Natural killer cell (primary cell): ENCODE measurements at regions not wholly inside any gene's neighbourhood (a gene's known extent, or its start where the extent isn't known, plus 50 kb on each side); places are given as distances from the start of the nearest gene placed in this dataset.
"Not testable (repeated sequence)": the region's sequence is repeated elsewhere in the genome, so short reads cannot be mapped to it uniquely, and the experiment has no call there.

Experiments
- ATAC-seq, 3 donors: fragments of 150-1000 bp in 2 of 3; fragments of 200-7000 bp in 1 of 3; cut with Tn5 transposase; 1 replicate in 1 of 3; 2 replicates in 2 of 3; pipeline ENCODE4 v1.10.0; 2021; ENCODE audit warnings: mild to moderate bottlenecking in 2 of 3, moderate library complexity in 2 of 3
- DNase-seq, 2 donors: peaks; one replicate each; pipeline versions ENCODE4 v3.0.0 to v3.0.0-alpha.2; 2013 to 2021; ENCODE audit warnings: mixed read lengths in 1 of 2
- H3K27ac ChIP-seq: one replicate; pipeline ENCODE4 v1.5.1; 2013; ENCODE audit warnings: mild to moderate bottlenecking, low read length
- H3K27me3 ChIP-seq: one replicate; pipeline ENCODE4 v1.6.1; 2013; ENCODE audit warnings: low read length; ENCODE audit not compliant: control insufficient read depth, insufficient read depth
- H3K36me3 ChIP-seq: one replicate; pipeline ENCODE4 v1.6.1; 2013; ENCODE audit warnings: low read length; ENCODE audit not compliant: control insufficient read depth, insufficient read depth
- H3K4me1 ChIP-seq: one replicate; pipeline ENCODE4 v1.6.1; 2013; ENCODE audit warnings: low read length; ENCODE audit not compliant: control insufficient read depth, insufficient read depth
- H3K4me3 ChIP-seq: one replicate; pipeline ENCODE4 v1.5.1; 2013; ENCODE audit warnings: low read length
- H3K9me3 ChIP-seq: one replicate; pipeline ENCODE4 v1.6.1; 2013; ENCODE audit warnings: low read length; ENCODE audit not compliant: control insufficient read depth, insufficient read depth
- H3K27ac Mint-ChIP-seq, 2 donors: one replicate each; pipeline ENCODE4 v1.8.0; 2022; ENCODE audit warnings: mild to moderate bottlenecking in 2 of 2, mixed read lengths in 2 of 2, moderate library complexity in 1 of 2
- H3K27me3 Mint-ChIP-seq, 2 donors: one replicate each; pipeline ENCODE4 v1.8.0; 2022; ENCODE audit warnings: low read depth in 2 of 2, mixed read lengths in 2 of 2
- H3K36me3 Mint-ChIP-seq: one replicate; pipeline ENCODE4 v1.8.0; 2022; ENCODE audit warnings: mixed read lengths
- H3K4me1 Mint-ChIP-seq, 2 donors: one replicate each; pipeline ENCODE4 v1.8.0; 2022; ENCODE audit warnings: mixed read lengths in 2 of 2
- H3K4me3 Mint-ChIP-seq: one replicate; pipeline ENCODE4 v1.8.0; 2022; ENCODE audit warnings: mild to moderate bottlenecking, moderate library complexity, mixed read lengths
- H3K9me3 Mint-ChIP-seq, 2 donors: one replicate each; pipeline ENCODE4 v1.8.0; 2022; ENCODE audit warnings: mixed read lengths in 2 of 2
- CTCF ChIP-seq: fragments of 200-600 bp; IDR thresholded peaks from one replicate; pipeline ENCODE4 v1.8.0; 2022; ENCODE audit warnings: antibody characterized with exemption
- WGBS: methylation state at CpG from one replicate; pipeline ENCODE4 v1.1.7; 2013; ENCODE audit warnings: missing lambda C conversion rate; ENCODE audit not compliant: insufficient coverage; 5-methylcytosine and 5-hydroxymethylcytosine counted together
- intact Hi-C: fragments of 100-400 bp; cut with micrococcal nuclease; formaldehyde crosslinking; loops from one replicate; pipeline ENCODE4 v1.14.2; 2022

GRCh38 chr15:91444656-91445055 lies 344.6 kb downstream of the SV2B start:
- Mint-ChIP-seq H3K4me3 (no peak overlapping the region), H3K27me3 (peaks cover 13 to 28% of the 10 kb centered on the region in 2 donors), H3K4me1 (no peaks in the 10 kb centered on the region), H3K36me3 (peaks cover 9% of the 10 kb centered on the region), H3K9me3 (no peaks in the 10 kb centered on the region), H3K27ac (no peak overlapping the region)
- Histone ChIP-seq H3K4me1 (no peaks in the 10 kb centered on the region), H3K4me3 (no peak overlapping the region), H3K27me3 (peaks cover 3% of the 10 kb centered on the region), H3K27ac (no peak overlapping the region), H3K36me3 (no peaks in the 10 kb centered on the region), H3K9me3 (peaks cover 5% of the 10 kb centered on the region)
- no peak for TF ChIP-seq CTCF
- DNase-seq: no peak
- 79% methylated on average over 3 of the region's 3 CpGs for WGBS
- intact Hi-C loops: no loop called here
- no peak for ATAC-seq

- no peak for ATAC-seq
- no peak overlapping the region for H3K4me3 Mint-ChIP-seq
- no peaks in the 10 kb centered on the region for H3K9me3 Mint-ChIP-seq
- peaks cover 13 to 28% of the 10 kb centered on the region in 2 donors for H3K27me3 Mint-ChIP-seq
- WGBS: 58% methylated on average over 3 of the region's 3 CpGs
- Histone ChIP-seq H3K9me3 (peaks cover 3% of the 10 kb centered on the region), H3K4me3 (no peak overlapping the region), H3K27ac (no peak overlapping the region), H3K4me1 (no peaks in the 10 kb centered on the region), H3K36me3 (no peaks in the 10 kb centered on the region), H3K27me3 (peaks cover 3% of the 10 kb centered on the region)
- H3K4me1 Mint-ChIP-seq: no peaks in the 10 kb centered on the region
- no peak for TF ChIP-seq CTCF
- no peak for DNase-seq
- H3K27ac Mint-ChIP-seq: no peak overlapping the region
- H3K36me3 Mint-ChIP-seq: peaks cover 9% of the 10 kb centered on the region
- intact Hi-C loops: no loop called here
These were observed 345.7 kb downstream of the SV2B start for GRCh38 chr15:91445695-91446228.

DNA sequence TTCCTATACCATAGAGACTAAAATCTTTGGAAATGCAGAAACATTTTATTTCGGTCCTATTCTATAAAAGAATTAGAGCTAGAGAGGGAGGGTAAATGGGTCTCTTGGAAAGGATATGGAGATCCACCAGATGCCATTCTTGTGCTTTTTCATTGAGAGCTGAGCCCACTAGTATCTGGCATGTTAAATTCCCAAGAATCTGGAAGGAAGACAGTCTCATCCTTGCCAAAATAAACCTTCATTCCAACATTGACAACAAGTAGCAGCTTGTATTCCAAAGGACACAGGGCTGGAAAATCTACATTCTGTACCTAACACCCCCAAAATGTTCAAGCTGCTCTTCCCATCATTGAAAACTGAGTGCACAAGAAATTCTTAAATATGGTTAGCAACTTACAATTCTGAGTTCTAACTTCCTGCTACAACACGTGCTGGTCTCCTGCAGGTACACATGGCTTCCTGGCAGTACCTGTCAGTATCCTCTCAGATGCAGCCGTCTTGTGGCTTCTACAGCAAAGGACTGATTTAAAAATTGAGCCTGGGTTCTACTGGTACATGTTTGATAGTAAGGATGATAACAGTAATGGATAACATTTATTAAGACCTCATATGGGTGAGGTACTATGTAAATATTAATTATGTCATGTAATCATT lies 348.1 kb downstream of the SV2B start:
- peaks cover 3% of the 10 kb centered on the region for H3K27me3 ChIP-seq
- 45% methylated on average over 2 of the region's 3 CpGs for WGBS
- no peak overlapping the region for H3K4me3 ChIP-seq
- Mint-ChIP-seq H3K36me3 (peaks cover 9% of the 10 kb centered on the region), H3K27me3 (peaks cover 9 to 33% of the 10 kb centered on the region in 2 donors), H3K27ac (no peak overlapping the region), H3K9me3 (no peaks in the 10 kb centered on the region), H3K4me1 (peaks cover under 1 to 4% of the 10 kb centered on the region in 2 donors), H3K4me3 (no peak overlapping the region)
- no peak overlapping the region for H3K27ac ChIP-seq
- H3K9me3 ChIP-seq: no peaks in the 10 kb centered on the region
- DNase-seq (peak in 1 of 2 donors; percentile 32), ATAC-seq (no peak)
- H3K36me3 ChIP-seq: no peaks in the 10 kb centered on the region
- no peaks in the 10 kb centered on the region for H3K4me1 ChIP-seq
- intact Hi-C loops: no loop called here
- no peak for TF ChIP-seq CTCF

- H3K27ac Mint-ChIP-seq: peak overlapping the region; percentile 2 to 44
- not testable (repeated sequence) for H3K27ac ChIP-seq
These were observed 353.3 kb downstream of the SV2B start for GRCh38 chr15:91453376-91453775.

More at GRCh38 chr15:91453376-91453775, 353.3 kb downstream of the SV2B start:
- H3K36me3 ChIP-seq, H3K9me3 Mint-ChIP-seq, H3K27me3 ChIP-seq, H3K4me1 ChIP-seq, H3K4me1 Mint-ChIP-seq, intact Hi-C loops, H3K9me3 ChIP-seq, ATAC-seq, H3K4me3 ChIP-seq: not testable (repeated sequence)
- peaks cover 22% of the 10 kb centered on the region for H3K36me3 Mint-ChIP-seq
- peak in 1 of 2 donors; percentile 26 for DNase-seq
- peaks cover 0 to 12% of the 10 kb centered on the region in 2 donors for H3K27me3 Mint-ChIP-seq
- H3K4me3 Mint-ChIP-seq: peak overlapping the region; percentile 71
- WGBS: 40% methylated on average over 2 of the region's 3 CpGs
